ENCODE measurements at regions not wholly inside any gene's neighbourhood (a gene's known extent, or its start where the extent isn't known, plus 50 kb on each side); places are given as distances from the start of the nearest gene placed in this dataset.

DNA sequence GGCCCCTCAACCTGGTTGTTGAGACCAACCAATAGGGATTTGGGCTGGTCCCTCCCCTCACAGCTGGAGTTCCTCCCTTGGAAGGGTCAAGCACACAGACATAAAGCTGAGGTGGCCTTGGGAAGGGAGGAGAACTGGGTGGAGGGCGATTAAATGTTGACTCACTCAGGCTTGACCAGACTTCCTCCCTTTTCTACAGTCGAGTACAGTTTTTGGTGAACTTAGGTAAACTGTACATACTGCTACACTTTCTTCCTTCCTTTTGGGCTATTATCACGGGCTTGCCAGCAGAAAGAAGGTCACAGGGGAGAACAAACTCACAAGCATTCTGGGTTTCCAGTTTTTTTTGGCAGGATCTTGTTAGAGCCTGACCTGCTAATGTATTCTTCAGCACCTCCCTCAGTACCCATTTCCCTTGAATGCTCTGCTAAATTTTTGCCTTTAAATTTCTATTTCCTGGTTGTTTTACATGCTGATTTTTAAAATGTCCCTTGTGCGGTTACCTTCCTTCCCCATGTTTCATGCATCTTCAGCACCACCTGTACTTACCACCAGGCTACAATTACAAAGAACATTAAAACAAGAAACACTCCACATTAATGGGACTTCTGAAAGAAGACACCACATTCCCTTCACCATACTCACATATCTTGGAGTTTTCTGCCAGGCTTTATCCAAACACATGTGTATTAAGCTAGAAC, 135.2 kb upstream of the RASGEF1B start:
- no peaks in the 10 kb centered on the region for H3K27me3 ChIP-seq (ENCODE audit: control insufficient read depth in 1 of 2, insufficient read depth in 2 of 2, low read length in 2 of 2)
- peaks cover 11 to 13% of the 10 kb centered on the region in 2 donors for H3K4me1 ChIP-seq (ENCODE audit: control insufficient read depth in 1 of 2, insufficient read depth in 2 of 2, low read length in 2 of 2)
- no peak overlapping the region for H3K27ac ChIP-seq (ENCODE audit: low read depth, low read length)
- H3K9ac ChIP-seq (ENCODE audit: low read depth in 1 of 2, low read length in 2 of 2), result no peak overlapping the region
- no peak overlapping the region for H3K4me3 ChIP-seq (ENCODE audit: low read depth in 1 of 2, low read length in 2 of 2)
- H3K9me3 ChIP-seq (ENCODE audit: control insufficient read depth in 1 of 2, low read length in 2 of 2), result no peaks in the 10 kb centered on the region
- no peaks in the 10 kb centered on the region for H3K36me3 ChIP-seq (ENCODE audit: control insufficient read depth in 1 of 2, insufficient read depth in 2 of 2, low read length in 2 of 2)

DNA sequence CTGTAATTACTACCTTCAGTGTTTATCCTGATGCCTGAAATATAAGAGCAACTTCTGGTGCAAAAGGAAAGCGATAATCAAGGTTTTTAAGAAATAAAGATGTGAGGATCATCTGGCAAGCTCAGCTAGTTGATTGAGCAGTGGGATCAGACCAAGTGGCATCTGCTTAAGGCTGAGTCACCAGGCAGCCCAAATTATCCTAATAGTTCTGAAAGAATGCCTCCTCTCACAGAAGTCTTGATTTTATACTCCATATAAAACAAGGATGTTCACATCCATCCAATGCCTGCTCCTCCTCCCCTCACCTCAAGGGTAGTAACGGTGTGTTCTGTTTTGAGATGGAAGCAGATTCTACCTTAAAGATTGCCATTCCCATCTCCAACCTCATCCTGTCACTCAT, 134.5 kb upstream of the RASGEF1B start:
- H3K36me3 ChIP-seq (ENCODE audit: control insufficient read depth in 1 of 2, insufficient read depth in 2 of 2, low read length in 2 of 2), result no peaks in the 10 kb centered on the region
- H3K27me3 ChIP-seq (ENCODE audit: control insufficient read depth in 1 of 2, insufficient read depth in 2 of 2, low read length in 2 of 2), result no peaks in the 10 kb centered on the region
- no peaks in the 10 kb centered on the region for H3K9me3 ChIP-seq (ENCODE audit: control insufficient read depth in 1 of 2, low read length in 2 of 2)
- no peak overlapping the region for H3K27ac ChIP-seq (ENCODE audit: low read depth, low read length)
- H3K4me3 ChIP-seq (ENCODE audit: low read depth in 1 of 2, low read length in 2 of 2), result no peak overlapping the region
- H3K4me1 ChIP-seq (ENCODE audit: control insufficient read depth in 1 of 2, insufficient read depth in 2 of 2, low read length in 2 of 2), result peaks cover 11 to 13% of the 10 kb centered on the region in 2 donors
- no peak overlapping the region for H3K9ac ChIP-seq (ENCODE audit: low read depth in 1 of 2, low read length in 2 of 2)

- no peaks in the 10 kb centered on the region for H3K36me3 ChIP-seq (ENCODE audit: control insufficient read depth in 1 of 2, insufficient read depth in 2 of 2, low read length in 2 of 2)
- no peaks in the 10 kb centered on the region for H3K27me3 ChIP-seq (ENCODE audit: control insufficient read depth in 1 of 2, insufficient read depth in 2 of 2, low read length in 2 of 2)
- no peak overlapping the region for H3K4me3 ChIP-seq (ENCODE audit: low read depth in 1 of 2, low read length in 2 of 2)
- H3K9ac ChIP-seq (ENCODE audit: low read depth in 1 of 2, low read length in 2 of 2), result no peak overlapping the region
- no peaks in the 10 kb centered on the region for H3K9me3 ChIP-seq (ENCODE audit: control insufficient read depth in 1 of 2, low read length in 2 of 2)
- H3K4me1 ChIP-seq (ENCODE audit: control insufficient read depth in 1 of 2, insufficient read depth in 2 of 2, low read length in 2 of 2), result peaks cover 11 to 13% of the 10 kb centered on the region in 2 donors
- H3K27ac ChIP-seq (ENCODE audit: low read depth, low read length), result no peak overlapping the region
These were observed 133.6 kb upstream of the RASGEF1B start for GRCh38 chr4:81605271-81605670.

DNA sequence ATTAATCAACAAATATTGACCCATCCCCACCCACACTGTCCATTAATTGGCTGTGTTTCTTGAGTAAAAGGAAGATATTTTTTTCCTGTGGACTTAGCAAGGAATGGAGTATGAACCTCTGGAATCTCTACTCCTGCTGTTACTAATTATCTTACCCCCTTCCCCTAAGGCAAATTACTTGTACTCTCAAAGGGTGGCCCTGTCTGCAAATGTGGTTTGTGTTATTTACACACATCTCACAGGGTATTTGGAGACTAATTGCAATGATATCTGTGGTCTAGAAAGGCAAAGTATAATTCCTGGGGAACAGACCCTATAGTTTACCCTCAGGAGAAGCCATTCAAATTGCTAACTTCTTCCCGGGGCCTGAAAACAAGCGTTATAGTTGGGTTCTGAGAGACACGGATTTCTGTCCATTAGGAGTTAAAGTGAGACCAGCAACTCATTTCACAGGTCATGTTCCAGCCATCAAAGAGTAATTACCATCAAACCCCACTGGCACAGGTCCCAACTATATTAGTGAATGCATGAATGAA, 133.0 kb upstream of the RASGEF1B start:
- H3K4me3 ChIP-seq (ENCODE audit: low read depth in 1 of 2, low read length in 2 of 2), result no peak overlapping the region
- H3K9ac ChIP-seq (ENCODE audit: low read depth in 1 of 2, low read length in 2 of 2), result no peak overlapping the region
- H3K27me3 ChIP-seq (ENCODE audit: control insufficient read depth in 1 of 2, insufficient read depth in 2 of 2, low read length in 2 of 2), result no peaks in the 10 kb centered on the region
- H3K9me3 ChIP-seq (ENCODE audit: control insufficient read depth in 1 of 2, low read length in 2 of 2), result no peaks in the 10 kb centered on the region
- no peak overlapping the region for H3K27ac ChIP-seq (ENCODE audit: low read depth, low read length)
- H3K36me3 ChIP-seq (ENCODE audit: control insufficient read depth in 1 of 2, insufficient read depth in 2 of 2, low read length in 2 of 2), result no peaks in the 10 kb centered on the region
- H3K4me1 ChIP-seq (ENCODE audit: control insufficient read depth in 1 of 2, insufficient read depth in 2 of 2, low read length in 2 of 2), result peaks cover 11 to 13% of the 10 kb centered on the region in 2 donors

GRCh38 chr4:81602854-81603253, 131.1 kb upstream of the RASGEF1B start:
- H3K9me3 ChIP-seq (ENCODE audit: control insufficient read depth in 1 of 2, low read length in 2 of 2), result peaks cover 0 to 7% of the 10 kb centered on the region in 2 donors

DNA sequence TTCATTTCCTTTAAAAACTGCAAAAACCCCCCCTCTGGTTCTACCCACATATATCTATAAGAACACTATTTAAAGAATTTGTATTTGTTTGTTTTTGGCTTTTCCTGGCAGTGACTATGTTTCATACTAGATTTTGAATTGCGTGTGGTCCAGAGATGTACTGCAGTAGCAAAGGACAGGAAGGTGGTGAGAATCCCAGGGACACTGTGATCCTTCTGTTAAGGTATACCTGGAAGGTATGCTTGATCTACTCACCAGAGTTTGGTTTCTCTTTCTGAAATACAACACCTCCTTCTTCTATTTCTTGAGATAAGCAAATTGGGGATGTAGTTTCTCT, 129.6 kb upstream of the RASGEF1B start:
- no peak overlapping the region for H3K9ac ChIP-seq (ENCODE audit: low read depth in 1 of 2, low read length in 2 of 2)
- no peaks in the 10 kb centered on the region for H3K36me3 ChIP-seq (ENCODE audit: control insufficient read depth in 1 of 2, insufficient read depth in 2 of 2, low read length in 2 of 2)
- H3K27ac ChIP-seq (ENCODE audit: low read depth, low read length), result no peak overlapping the region
- peaks cover 0 to 7% of the 10 kb centered on the region in 2 donors for H3K9me3 ChIP-seq (ENCODE audit: control insufficient read depth in 1 of 2, low read length in 2 of 2)
- H3K4me3 ChIP-seq (ENCODE audit: low read depth in 1 of 2, low read length in 2 of 2), result no peak overlapping the region
- no peaks in the 10 kb centered on the region for H3K27me3 ChIP-seq (ENCODE audit: control insufficient read depth in 1 of 2, insufficient read depth in 2 of 2, low read length in 2 of 2)
- peaks cover 5 to 6% of the 10 kb centered on the region in 2 donors for H3K4me1 ChIP-seq (ENCODE audit: control insufficient read depth in 1 of 2, insufficient read depth in 2 of 2, low read length in 2 of 2)

More at GRCh38 chr4:81602854-81603253, 131.1 kb upstream of the RASGEF1B start:
- H3K36me3 ChIP-seq (ENCODE audit: control insufficient read depth in 1 of 2, insufficient read depth in 2 of 2, low read length in 2 of 2), result no peaks in the 10 kb centered on the region
- peaks cover 11 to 13% of the 10 kb centered on the region in 2 donors for H3K4me1 ChIP-seq (ENCODE audit: control insufficient read depth in 1 of 2, insufficient read depth in 2 of 2, low read length in 2 of 2)
- H3K9ac ChIP-seq (ENCODE audit: low read depth in 1 of 2, low read length in 2 of 2), result no peak overlapping the region
- no peak overlapping the region for H3K27ac ChIP-seq (ENCODE audit: low read depth, low read length)
- no peak overlapping the region for H3K4me3 ChIP-seq (ENCODE audit: low read depth in 1 of 2, low read length in 2 of 2)
- H3K27me3 ChIP-seq (ENCODE audit: control insufficient read depth in 1 of 2, insufficient read depth in 2 of 2, low read length in 2 of 2), result no peaks in the 10 kb centered on the region

GRCh38 chr4:81600520-81601357, 129.0 kb upstream of the RASGEF1B start:
- Histone ChIP-seq H3K4me3 (ENCODE audit: low read depth in 1 of 2, low read length in 2 of 2) (no peak overlapping the region), H3K27me3 (ENCODE audit: control insufficient read depth in 1 of 2, insufficient read depth in 2 of 2, low read length in 2 of 2) (no peaks in the 10 kb centered on the region), H3K9ac (ENCODE audit: low read depth in 1 of 2, low read length in 2 of 2) (no peak overlapping the region), H3K9me3 (ENCODE audit: control insufficient read depth in 1 of 2, low read length in 2 of 2) (peaks cover 0 to 7% of the 10 kb centered on the region in 2 donors), H3K27ac (ENCODE audit: low read depth, low read length) (no peak overlapping the region), H3K36me3 (ENCODE audit: control insufficient read depth in 1 of 2, insufficient read depth in 2 of 2, low read length in 2 of 2) (no peaks in the 10 kb centered on the region), H3K4me1 (ENCODE audit: control insufficient read depth in 1 of 2, insufficient read depth in 2 of 2, low read length in 2 of 2) (peaks cover 5 to 12% of the 10 kb centered on the region in 2 donors)

DNA sequence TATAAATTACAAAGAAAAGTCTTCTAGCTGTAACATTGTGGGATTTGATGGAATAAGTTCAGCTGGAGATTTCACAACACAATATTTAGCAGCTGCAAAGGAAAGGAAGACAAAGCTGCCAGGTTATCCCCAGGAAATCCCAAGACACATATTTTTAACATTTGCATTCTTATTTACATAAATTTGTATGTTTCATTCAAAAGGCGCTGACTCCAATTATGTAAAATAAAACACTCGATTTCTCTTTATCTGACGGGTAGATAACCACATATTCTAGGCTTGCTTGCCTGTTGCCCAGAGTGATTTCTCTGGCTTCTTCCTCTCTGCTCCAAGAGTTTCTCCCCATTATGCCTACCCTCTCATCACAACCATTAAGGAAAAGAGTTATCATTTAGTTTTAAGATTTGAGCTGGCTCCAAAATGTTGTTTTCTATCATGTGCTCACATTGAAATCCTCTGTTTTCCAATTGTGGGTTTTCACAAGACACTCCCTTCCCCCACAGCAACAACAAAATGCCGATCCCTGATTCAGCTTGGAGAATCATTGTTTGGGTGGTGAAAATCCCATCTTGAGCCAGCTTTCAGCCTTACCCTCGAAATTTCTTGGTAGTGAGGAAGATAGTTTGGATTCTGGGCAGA, 128.2 kb upstream of the RASGEF1B start:
- Histone ChIP-seq H3K9me3 (ENCODE audit: control insufficient read depth in 1 of 2, low read length in 2 of 2) (peaks cover 0 to 7% of the 10 kb centered on the region in 2 donors), H3K9ac (ENCODE audit: low read depth in 1 of 2, low read length in 2 of 2) (no peak overlapping the region), H3K27ac (ENCODE audit: low read depth, low read length) (no peak overlapping the region), H3K4me1 (ENCODE audit: control insufficient read depth in 1 of 2, insufficient read depth in 2 of 2, low read length in 2 of 2) (peaks cover 6 to 19% of the 10 kb centered on the region in 2 donors), H3K36me3 (ENCODE audit: control insufficient read depth in 1 of 2, insufficient read depth in 2 of 2, low read length in 2 of 2) (no peaks in the 10 kb centered on the region), H3K27me3 (ENCODE audit: control insufficient read depth in 1 of 2, insufficient read depth in 2 of 2, low read length in 2 of 2) (no peaks in the 10 kb centered on the region), H3K4me3 (ENCODE audit: low read depth in 1 of 2, low read length in 2 of 2) (no peak overlapping the region)

DNA sequence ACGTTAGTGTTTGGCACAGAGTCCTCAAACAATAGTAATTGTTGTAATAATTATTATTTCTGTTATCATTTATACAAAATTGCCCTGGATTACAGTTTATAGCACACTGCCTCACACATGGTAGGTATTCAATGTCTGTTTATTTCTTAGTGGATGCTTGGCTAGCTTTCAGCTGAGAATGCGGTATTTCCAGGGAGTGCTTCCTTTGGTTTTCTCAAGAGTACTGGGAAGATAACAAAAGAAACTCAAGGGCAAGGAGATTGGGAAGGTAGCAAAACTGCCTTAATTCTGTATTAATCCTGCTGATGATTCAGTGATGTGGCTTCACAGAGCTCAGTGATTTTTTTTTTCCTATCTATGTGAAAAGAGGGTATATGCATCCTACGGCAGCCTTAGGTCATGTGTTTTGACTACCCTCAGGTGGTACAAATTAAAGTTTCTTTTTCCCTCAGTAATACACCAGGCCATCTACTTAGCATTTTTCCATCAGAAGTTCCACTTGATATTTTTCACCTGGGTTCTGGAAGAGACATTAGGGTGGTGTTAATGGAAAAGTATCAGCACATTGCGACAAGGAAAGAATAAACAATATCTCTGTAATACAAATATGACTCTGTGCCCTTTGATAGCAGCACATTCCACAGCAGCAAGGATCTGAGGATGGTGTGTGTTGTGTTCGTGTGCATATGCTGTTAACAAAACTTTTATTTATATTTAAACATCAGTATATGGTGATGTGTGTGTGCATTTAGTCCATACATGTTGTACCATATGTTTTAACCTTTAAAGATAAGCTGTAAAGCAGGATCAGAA, 124.3 kb upstream of the RASGEF1B start:
- Histone ChIP-seq H3K4me3 (ENCODE audit: low read depth in 1 of 2, low read length in 2 of 2) (no peak overlapping the region), H3K36me3 (ENCODE audit: control insufficient read depth in 1 of 2, insufficient read depth in 2 of 2, low read length in 2 of 2) (no peaks in the 10 kb centered on the region), H3K27ac (ENCODE audit: low read depth, low read length) (no peak overlapping the region), H3K4me1 (ENCODE audit: control insufficient read depth in 1 of 2, insufficient read depth in 2 of 2, low read length in 2 of 2) (peaks cover 11 to 31% of the 10 kb centered on the region in 2 donors), H3K9ac (ENCODE audit: low read depth in 1 of 2, low read length in 2 of 2) (no peak overlapping the region), H3K9me3 (ENCODE audit: control insufficient read depth in 1 of 2, low read length in 2 of 2) (peaks cover 0 to 7% of the 10 kb centered on the region in 2 donors), H3K27me3 (ENCODE audit: control insufficient read depth in 1 of 2, insufficient read depth in 2 of 2, low read length in 2 of 2) (no peaks in the 10 kb centered on the region)

Data from duodenal mucosa (tissue), 2 donors.